ENCODE measurements at regions not wholly inside any gene's neighbourhood (a gene's known extent, or its start where the extent isn't known, plus 50 kb on each side); places are given as distances from the start of the nearest gene placed in this dataset.

DNA sequence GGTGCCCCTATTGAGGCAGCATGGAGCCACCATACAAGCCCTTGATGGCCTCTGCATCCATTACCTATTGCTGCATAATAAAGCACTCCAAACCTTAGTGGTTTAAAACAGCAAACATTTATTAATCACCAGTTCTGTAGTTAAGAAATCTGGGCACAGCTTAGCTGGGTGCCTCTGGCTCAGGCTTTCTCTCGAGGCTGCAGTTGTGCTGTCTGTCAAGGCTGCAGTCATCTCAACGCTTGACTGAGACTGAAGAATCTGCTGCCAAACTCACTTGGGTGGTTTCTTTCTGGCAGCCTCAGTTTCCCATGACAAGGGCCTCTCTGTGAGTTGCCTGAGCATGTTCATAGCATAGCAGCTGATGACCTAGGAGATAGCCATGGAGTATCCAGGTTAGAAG lies 207.4 kb upstream of the LRFN2 start:
- Histone ChIP-seq H3K9ac (ENCODE audit: low read depth in 1 of 2, low read length in 2 of 2) (no peak overlapping the region), H3K36me3 (ENCODE audit: control insufficient read depth in 1 of 2, insufficient read depth in 2 of 2, low read length in 2 of 2) (no peaks in the 10 kb centered on the region), H3K27me3 (ENCODE audit: control insufficient read depth in 1 of 2, insufficient read depth in 2 of 2, low read length in 2 of 2) (no peaks in the 10 kb centered on the region), H3K4me1 (ENCODE audit: control insufficient read depth in 1 of 2, insufficient read depth in 2 of 2, low read length in 2 of 2) (no peaks in the 10 kb centered on the region), H3K27ac (ENCODE audit: low read depth, low read length) (no peak overlapping the region), H3K4me3 (ENCODE audit: low read depth in 1 of 2, low read length in 2 of 2) (no peak overlapping the region), H3K9me3 (ENCODE audit: control insufficient read depth in 1 of 2, low read length in 2 of 2) (no peaks in the 10 kb centered on the region)

DNA sequence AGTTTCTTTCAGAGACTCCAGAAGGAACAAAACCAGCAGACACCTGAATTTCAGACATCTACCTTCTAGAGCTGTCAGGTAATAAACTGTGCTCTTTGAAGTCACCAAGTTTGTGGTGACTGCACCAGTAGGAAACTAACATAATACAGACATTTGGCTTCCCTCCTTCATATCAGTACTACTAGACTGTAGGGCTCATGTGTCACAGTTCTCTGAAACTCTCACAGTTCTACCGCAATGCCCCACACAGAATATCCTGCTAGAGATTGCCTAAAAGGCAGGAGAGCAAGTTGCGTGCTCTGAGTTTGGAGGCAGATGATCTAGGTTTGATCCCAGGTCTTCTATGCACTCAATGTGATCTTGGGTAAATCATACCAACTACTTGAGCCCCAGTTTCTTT lies 205.0 kb upstream of the LRFN2 start:
- Histone ChIP-seq H3K27ac (ENCODE audit: low read depth, low read length) (no peak overlapping the region), H3K9me3 (ENCODE audit: control insufficient read depth in 1 of 2, low read length in 2 of 2) (no peaks in the 10 kb centered on the region), H3K27me3 (ENCODE audit: control insufficient read depth in 1 of 2, insufficient read depth in 2 of 2, low read length in 2 of 2) (no peaks in the 10 kb centered on the region), H3K36me3 (ENCODE audit: control insufficient read depth in 1 of 2, insufficient read depth in 2 of 2, low read length in 2 of 2) (no peaks in the 10 kb centered on the region), H3K4me3 (ENCODE audit: low read depth in 1 of 2, low read length in 2 of 2) (no peak overlapping the region), H3K9ac (ENCODE audit: low read depth in 1 of 2, low read length in 2 of 2) (no peak overlapping the region), H3K4me1 (ENCODE audit: control insufficient read depth in 1 of 2, insufficient read depth in 2 of 2, low read length in 2 of 2) (no peaks in the 10 kb centered on the region)

DNA sequence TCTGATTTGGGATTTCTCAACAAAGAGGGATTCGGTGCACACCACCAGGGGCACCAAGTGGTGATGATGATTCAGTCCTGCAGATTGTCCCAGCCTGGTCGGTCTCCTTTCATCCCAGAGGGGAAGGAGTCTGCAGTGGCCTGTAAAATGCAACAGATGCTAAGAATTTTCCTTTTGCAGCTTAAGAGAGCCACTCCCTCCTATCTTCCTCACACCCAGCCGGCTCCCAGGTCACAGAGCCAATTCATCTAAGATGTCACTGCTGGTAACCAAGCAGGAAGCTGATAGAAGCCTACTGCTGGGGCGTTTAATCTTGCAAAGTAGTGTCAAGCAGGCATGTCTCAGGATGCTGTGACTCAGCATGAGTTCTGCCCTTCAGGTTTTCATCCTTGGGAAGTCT lies 203.8 kb upstream of the LRFN2 start:
- H3K27me3 ChIP-seq (ENCODE audit: control insufficient read depth in 1 of 2, insufficient read depth in 2 of 2, low read length in 2 of 2), result no peaks in the 10 kb centered on the region
- no peaks in the 10 kb centered on the region for H3K36me3 ChIP-seq (ENCODE audit: control insufficient read depth in 1 of 2, insufficient read depth in 2 of 2, low read length in 2 of 2)
- no peak overlapping the region for H3K4me3 ChIP-seq (ENCODE audit: low read depth in 1 of 2, low read length in 2 of 2)
- no peak overlapping the region for H3K27ac ChIP-seq (ENCODE audit: low read depth, low read length)
- no peak overlapping the region for H3K9ac ChIP-seq (ENCODE audit: low read depth in 1 of 2, low read length in 2 of 2)
- H3K4me1 ChIP-seq (ENCODE audit: control insufficient read depth in 1 of 2, insufficient read depth in 2 of 2, low read length in 2 of 2), result no peaks in the 10 kb centered on the region
- no peaks in the 10 kb centered on the region for H3K9me3 ChIP-seq (ENCODE audit: control insufficient read depth in 1 of 2, low read length in 2 of 2)

DNA sequence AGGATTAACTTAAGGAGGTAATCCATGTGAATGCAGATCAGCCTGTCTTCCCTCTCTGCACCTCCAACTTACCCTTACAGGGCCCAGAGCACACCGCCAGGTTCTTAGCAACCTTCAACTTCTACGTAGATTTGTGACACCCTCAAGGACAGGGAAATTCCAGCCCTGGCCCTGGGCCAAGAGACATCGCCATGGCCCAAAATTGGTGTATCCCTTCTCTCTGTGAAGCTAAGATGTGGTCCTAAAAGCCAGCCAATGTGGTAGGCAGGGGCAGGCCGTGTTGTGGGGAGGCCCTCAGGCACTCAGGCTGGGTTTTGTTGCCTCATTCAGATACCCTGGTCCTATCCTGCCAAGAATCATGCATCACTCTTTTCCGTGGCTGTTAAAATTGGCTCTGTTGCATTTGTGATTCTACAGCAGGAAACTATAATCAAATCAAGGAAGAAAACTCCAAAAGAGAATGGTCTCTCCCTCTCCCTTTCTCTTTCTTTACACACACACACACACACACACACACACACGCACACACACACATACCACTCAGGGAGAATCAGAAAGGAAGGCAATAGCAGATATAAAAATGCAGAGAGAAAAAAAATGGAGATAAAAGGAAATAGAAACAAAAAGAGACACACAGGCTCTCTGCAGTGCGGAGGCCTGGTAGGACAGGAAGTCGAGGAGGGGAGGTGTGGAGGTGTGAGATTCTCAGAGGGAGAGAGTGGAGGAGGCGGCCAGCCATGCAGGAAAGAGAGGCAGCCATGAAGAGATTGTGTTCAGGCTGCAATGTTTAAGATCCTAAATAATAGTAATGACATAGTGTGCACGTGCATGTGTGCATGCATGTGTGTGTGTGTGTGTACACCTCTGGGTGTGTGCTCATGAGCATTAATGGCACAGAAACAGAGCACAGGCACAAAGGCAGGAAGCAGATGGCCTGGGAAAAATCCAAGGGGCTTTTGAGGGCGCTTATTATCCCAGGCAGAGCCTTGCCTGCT lies 201.8 kb upstream of the LRFN2 start:
- H3K9ac ChIP-seq (ENCODE audit: low read depth in 1 of 2, low read length in 2 of 2), result no peak overlapping the region
- no peak overlapping the region for H3K27ac ChIP-seq (ENCODE audit: low read depth, low read length)
- no peaks in the 10 kb centered on the region for H3K9me3 ChIP-seq (ENCODE audit: control insufficient read depth in 1 of 2, low read length in 2 of 2)
- no peak overlapping the region for H3K4me3 ChIP-seq (ENCODE audit: low read depth in 1 of 2, low read length in 2 of 2)
- H3K4me1 ChIP-seq (ENCODE audit: control insufficient read depth in 1 of 2, insufficient read depth in 2 of 2, low read length in 2 of 2), result no peaks in the 10 kb centered on the region
- H3K36me3 ChIP-seq (ENCODE audit: control insufficient read depth in 1 of 2, insufficient read depth in 2 of 2, low read length in 2 of 2), result no peaks in the 10 kb centered on the region
- no peaks in the 10 kb centered on the region for H3K27me3 ChIP-seq (ENCODE audit: control insufficient read depth in 1 of 2, insufficient read depth in 2 of 2, low read length in 2 of 2)

DNA sequence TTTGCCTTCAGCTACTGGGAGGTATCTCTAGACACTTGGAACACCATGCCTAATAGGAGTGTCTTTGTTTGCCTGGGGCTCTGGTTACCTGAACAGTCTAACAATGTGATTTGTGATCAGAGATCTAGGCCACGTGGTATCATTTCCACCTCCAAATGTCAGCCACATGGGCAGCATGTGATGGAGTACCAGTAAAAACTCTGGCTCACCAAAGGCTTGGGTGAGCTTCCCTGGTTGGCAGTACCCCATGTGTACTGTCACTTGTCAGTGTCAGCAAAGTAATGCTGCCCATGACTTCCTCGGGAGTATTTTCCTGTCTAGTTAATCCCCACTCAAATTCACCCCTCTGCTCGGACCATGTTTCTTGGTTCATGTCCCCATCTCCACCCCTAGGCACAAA lies 195.2 kb upstream of the LRFN2 start:
- Histone ChIP-seq H3K27ac (ENCODE audit: low read depth, low read length) (no peak overlapping the region), H3K36me3 (ENCODE audit: control insufficient read depth in 1 of 2, insufficient read depth in 2 of 2, low read length in 2 of 2) (no peaks in the 10 kb centered on the region), H3K9me3 (ENCODE audit: control insufficient read depth in 1 of 2, low read length in 2 of 2) (no peaks in the 10 kb centered on the region), H3K9ac (ENCODE audit: low read depth in 1 of 2, low read length in 2 of 2) (no peak overlapping the region), H3K4me1 (ENCODE audit: control insufficient read depth in 1 of 2, insufficient read depth in 2 of 2, low read length in 2 of 2) (no peaks in the 10 kb centered on the region), H3K4me3 (ENCODE audit: low read depth in 1 of 2, low read length in 2 of 2) (no peak overlapping the region), H3K27me3 (ENCODE audit: control insufficient read depth in 1 of 2, insufficient read depth in 2 of 2, low read length in 2 of 2) (no peaks in the 10 kb centered on the region)

DNA sequence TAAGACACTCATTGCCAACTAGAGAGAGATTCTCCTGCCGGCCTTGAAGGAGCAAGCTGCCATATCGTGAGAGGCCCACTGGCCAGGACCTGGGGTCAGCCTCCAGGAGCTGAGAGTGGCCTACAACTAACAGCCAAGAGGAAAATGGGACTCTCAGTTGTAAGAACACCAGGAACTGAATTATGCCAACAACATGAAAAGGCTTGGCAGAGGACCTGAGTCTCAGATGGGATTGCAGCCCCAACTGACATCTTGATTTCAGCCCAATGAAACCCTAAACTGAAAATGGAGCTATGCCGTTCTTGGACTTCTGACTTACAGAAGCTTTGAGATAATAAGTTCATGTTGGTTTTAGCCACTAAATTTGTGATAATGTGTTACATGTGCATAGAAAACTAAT lies 193.5 kb upstream of the LRFN2 start:
- no peaks in the 10 kb centered on the region for H3K4me1 ChIP-seq (ENCODE audit: control insufficient read depth in 1 of 2, insufficient read depth in 2 of 2, low read length in 2 of 2)
- no peak overlapping the region for H3K9ac ChIP-seq (ENCODE audit: low read depth in 1 of 2, low read length in 2 of 2)
- H3K27me3 ChIP-seq (ENCODE audit: control insufficient read depth in 1 of 2, insufficient read depth in 2 of 2, low read length in 2 of 2), result peaks cover 0 to 7% of the 10 kb centered on the region in 2 donors

DNA sequence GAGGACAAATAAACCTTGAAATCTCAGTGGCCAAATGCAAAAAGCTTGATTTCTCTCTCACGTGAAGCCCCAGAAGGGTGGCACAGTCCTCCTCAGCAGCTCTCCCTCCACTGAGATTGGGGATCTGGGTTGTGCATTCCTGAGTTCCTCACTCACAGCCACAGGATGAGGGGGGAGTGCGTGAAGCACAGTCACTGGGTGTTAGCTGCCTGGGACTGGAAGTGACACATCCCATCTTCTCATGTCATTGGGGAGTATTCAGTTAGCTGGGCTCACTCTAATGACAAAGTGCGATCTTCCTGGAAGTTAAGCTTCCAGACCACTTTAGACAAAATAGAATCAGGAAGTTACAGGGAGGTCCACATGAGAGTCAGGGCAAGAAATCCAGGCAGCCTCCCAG lies 192.2 kb upstream of the LRFN2 start:
- no peaks in the 10 kb centered on the region for H3K4me1 ChIP-seq (ENCODE audit: control insufficient read depth in 1 of 2, insufficient read depth in 2 of 2, low read length in 2 of 2)
- no peaks in the 10 kb centered on the region for H3K36me3 ChIP-seq (ENCODE audit: control insufficient read depth in 1 of 2, insufficient read depth in 2 of 2, low read length in 2 of 2)
- no peak overlapping the region for H3K27ac ChIP-seq (ENCODE audit: low read depth, low read length)
- no peak overlapping the region for H3K9ac ChIP-seq (ENCODE audit: low read depth in 1 of 2, low read length in 2 of 2)
- peaks cover 0 to 7% of the 10 kb centered on the region in 2 donors for H3K27me3 ChIP-seq (ENCODE audit: control insufficient read depth in 1 of 2, insufficient read depth in 2 of 2, low read length in 2 of 2)
- no peaks in the 10 kb centered on the region for H3K9me3 ChIP-seq (ENCODE audit: control insufficient read depth in 1 of 2, low read length in 2 of 2)
- no peak overlapping the region for H3K4me3 ChIP-seq (ENCODE audit: low read depth in 1 of 2, low read length in 2 of 2)

More for the DNA sequence above, 193.5 kb upstream of the LRFN2 start:
- Histone ChIP-seq H3K36me3 (ENCODE audit: control insufficient read depth in 1 of 2, insufficient read depth in 2 of 2, low read length in 2 of 2) (no peaks in the 10 kb centered on the region), H3K27ac (ENCODE audit: low read depth, low read length) (no peak overlapping the region), H3K4me3 (ENCODE audit: low read depth in 1 of 2, low read length in 2 of 2) (no peak overlapping the region), H3K9me3 (ENCODE audit: control insufficient read depth in 1 of 2, low read length in 2 of 2) (no peaks in the 10 kb centered on the region)

DNA sequence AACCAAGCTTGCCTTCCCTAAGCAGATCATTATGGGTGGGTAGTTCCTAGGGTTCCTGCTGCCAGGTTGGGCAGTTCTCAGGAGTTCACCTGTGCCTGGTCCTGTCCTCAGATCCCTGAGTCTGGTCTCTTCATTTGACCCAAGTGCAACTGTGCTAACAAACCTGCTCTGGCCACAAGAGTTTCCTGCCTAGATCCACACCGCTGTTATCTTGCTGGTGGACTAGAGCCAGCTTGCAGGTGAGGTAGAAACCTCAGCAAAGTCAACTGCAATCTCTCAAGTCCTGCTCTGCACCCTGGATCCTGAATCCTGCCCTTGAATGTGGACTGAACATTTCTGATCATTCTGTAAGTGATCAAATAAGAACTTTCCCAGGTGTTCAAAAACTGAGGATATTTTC lies 191.8 kb upstream of the LRFN2 start:
- Histone ChIP-seq H3K4me1 (ENCODE audit: control insufficient read depth in 1 of 2, insufficient read depth in 2 of 2, low read length in 2 of 2) (no peaks in the 10 kb centered on the region), H3K9ac (ENCODE audit: low read depth in 1 of 2, low read length in 2 of 2) (no peak overlapping the region), H3K27ac (ENCODE audit: low read depth, low read length) (no peak overlapping the region), H3K27me3 (ENCODE audit: control insufficient read depth in 1 of 2, insufficient read depth in 2 of 2, low read length in 2 of 2) (peaks cover 0 to 7% of the 10 kb centered on the region in 2 donors), H3K36me3 (ENCODE audit: control insufficient read depth in 1 of 2, insufficient read depth in 2 of 2, low read length in 2 of 2) (no peaks in the 10 kb centered on the region), H3K9me3 (ENCODE audit: control insufficient read depth in 1 of 2, low read length in 2 of 2) (no peaks in the 10 kb centered on the region), H3K4me3 (ENCODE audit: low read depth in 1 of 2, low read length in 2 of 2) (no peak overlapping the region)

DNA sequence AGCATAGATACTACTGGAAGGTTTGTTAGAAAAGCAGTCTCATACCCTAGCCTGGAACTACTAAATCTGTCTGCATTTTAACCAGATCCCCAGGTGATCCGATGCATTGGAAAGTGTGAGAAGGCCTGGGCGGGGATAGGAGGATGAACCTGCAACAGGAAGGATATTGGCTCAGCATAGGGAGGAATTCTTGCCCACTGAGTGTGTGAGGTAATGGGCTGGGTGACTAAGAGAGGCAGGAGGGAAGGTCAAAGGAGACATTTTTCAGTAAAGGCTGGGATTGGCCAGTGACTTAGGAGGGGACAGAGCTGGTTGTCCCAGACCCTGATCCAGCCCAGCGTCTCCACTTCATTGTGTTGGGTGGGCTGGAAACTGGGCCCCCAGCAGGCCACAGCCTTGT lies 191.0 kb upstream of the LRFN2 start:
- H3K4me3 ChIP-seq (ENCODE audit: low read depth in 1 of 2, low read length in 2 of 2), result no peak overlapping the region
- H3K9ac ChIP-seq (ENCODE audit: low read depth in 1 of 2, low read length in 2 of 2), result no peak overlapping the region
- H3K27ac ChIP-seq (ENCODE audit: low read depth, low read length), result no peak overlapping the region
- no peaks in the 10 kb centered on the region for H3K4me1 ChIP-seq (ENCODE audit: control insufficient read depth in 1 of 2, insufficient read depth in 2 of 2, low read length in 2 of 2)
- peaks cover 0 to 7% of the 10 kb centered on the region in 2 donors for H3K27me3 ChIP-seq (ENCODE audit: control insufficient read depth in 1 of 2, insufficient read depth in 2 of 2, low read length in 2 of 2)
- H3K36me3 ChIP-seq (ENCODE audit: control insufficient read depth in 1 of 2, insufficient read depth in 2 of 2, low read length in 2 of 2), result no peaks in the 10 kb centered on the region
- no peaks in the 10 kb centered on the region for H3K9me3 ChIP-seq (ENCODE audit: control insufficient read depth in 1 of 2, low read length in 2 of 2)

DNA sequence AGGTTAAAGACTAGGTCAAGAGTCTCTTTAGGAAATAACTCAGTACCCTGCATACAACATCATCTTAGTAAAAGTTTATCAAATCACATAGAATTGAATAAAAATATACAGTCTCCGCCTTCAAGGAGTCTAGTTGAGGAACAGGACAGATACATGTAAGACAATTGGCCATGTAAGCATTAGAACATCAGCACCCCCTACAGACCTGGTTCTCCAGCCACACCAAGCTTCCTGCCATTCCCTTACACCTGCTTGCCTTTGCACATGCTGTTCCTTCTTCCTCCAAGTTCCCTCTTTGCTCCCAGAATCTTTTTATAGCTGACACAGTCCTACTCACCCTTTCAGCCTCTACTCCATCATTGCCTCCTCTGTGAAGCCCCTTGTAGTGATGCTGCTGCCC lies 187.8 kb upstream of the LRFN2 start:
- Histone ChIP-seq H3K4me3 (ENCODE audit: low read depth in 1 of 2, low read length in 2 of 2) (no peak overlapping the region), H3K9me3 (ENCODE audit: control insufficient read depth in 1 of 2, low read length in 2 of 2) (no peaks in the 10 kb centered on the region), H3K9ac (ENCODE audit: low read depth in 1 of 2, low read length in 2 of 2) (no peak overlapping the region), H3K27ac (ENCODE audit: low read depth, low read length) (no peak overlapping the region), H3K36me3 (ENCODE audit: control insufficient read depth in 1 of 2, insufficient read depth in 2 of 2, low read length in 2 of 2) (no peaks in the 10 kb centered on the region), H3K4me1 (ENCODE audit: control insufficient read depth in 1 of 2, insufficient read depth in 2 of 2, low read length in 2 of 2) (no peaks in the 10 kb centered on the region), H3K27me3 (ENCODE audit: control insufficient read depth in 1 of 2, insufficient read depth in 2 of 2, low read length in 2 of 2) (peaks cover 0 to 11% of the 10 kb centered on the region in 2 donors)

Measured in duodenal mucosa (tissue), 2 donors.